NCI-H526 (cell line): ENCODE measurements at regions not wholly inside any gene's neighbourhood (a gene's known extent, or its start where the extent isn't known, plus 50 kb on each side); places are given as distances from the start of the nearest gene placed in this dataset.

ENCODE experiments used
- DNase-seq, 2 experiments: peaks; one replicate each; lab custom pipeline; 2025; lab: John Stamatoyannopoulos, UW

DNA sequence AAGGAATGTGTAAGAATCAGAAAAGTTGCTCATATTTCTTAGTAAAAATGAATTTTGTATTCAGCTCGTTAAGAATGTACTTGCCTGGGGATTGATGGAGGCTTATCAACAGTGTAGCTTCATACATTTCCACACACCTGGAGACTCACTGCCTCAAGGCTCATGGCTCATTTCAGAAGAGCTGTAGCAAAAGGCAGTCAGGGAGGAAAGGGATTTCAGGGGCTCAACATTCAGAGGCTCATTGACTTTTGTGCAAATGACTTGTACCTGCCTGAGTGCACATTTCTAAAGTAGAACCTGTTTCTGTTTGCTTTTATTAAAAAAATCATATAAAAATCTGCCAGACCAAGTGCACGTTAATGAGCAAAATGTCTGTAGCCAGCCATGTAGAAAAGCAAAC, 304.4 kb downstream of the KCNS3 start:
- DNase-seq = no peak

DNA sequence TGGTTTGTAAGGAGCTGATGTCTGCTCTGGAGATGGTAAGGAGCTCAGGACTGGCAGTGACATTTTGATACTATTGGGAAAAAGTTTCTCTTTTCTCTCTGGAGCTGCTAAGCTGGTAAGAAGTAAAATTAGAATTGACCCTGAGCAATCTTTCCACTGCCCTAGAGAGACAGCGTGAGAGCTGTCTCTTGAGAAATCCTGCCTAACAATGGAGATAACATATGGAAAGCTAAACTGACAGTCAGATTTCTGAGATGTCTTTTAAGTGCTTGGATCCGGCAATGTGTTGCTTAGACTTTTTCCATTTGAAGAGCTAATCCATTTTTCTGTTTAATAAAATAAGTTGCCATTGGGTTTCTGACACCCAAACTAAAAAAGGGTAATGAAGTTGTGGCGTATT, 302.4 kb downstream of the KCNS3 start:
- no peak for DNase-seq

DNA sequence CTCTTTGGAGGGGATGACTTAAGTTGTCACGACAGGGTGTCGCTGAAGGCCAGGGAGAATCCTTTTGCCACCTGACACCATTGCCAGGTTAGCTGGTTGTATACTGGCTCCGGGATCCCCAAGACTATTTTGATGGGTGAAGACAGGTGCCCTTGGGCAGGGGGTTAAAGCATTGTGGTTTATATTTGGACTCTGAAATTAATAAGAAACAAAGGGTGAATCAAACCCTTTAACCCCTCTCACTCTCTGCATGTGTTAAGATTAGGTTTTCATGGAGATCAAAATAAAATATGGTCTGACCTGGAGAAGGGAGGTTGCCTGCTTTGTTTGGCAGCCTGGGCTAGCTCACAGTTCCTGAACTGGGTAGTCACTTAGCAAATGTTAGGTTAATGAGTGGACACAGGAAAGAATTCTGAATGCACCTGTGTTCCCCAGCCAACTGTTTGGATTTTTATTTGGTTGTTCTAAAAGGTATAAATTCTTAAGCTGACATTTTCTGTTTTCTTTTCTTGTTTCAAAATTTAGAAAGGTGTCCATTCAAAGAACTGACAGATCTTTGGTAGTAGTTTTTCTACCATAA, 301.7 kb downstream of the KCNS3 start:
- DNase-seq = no peak

DNA sequence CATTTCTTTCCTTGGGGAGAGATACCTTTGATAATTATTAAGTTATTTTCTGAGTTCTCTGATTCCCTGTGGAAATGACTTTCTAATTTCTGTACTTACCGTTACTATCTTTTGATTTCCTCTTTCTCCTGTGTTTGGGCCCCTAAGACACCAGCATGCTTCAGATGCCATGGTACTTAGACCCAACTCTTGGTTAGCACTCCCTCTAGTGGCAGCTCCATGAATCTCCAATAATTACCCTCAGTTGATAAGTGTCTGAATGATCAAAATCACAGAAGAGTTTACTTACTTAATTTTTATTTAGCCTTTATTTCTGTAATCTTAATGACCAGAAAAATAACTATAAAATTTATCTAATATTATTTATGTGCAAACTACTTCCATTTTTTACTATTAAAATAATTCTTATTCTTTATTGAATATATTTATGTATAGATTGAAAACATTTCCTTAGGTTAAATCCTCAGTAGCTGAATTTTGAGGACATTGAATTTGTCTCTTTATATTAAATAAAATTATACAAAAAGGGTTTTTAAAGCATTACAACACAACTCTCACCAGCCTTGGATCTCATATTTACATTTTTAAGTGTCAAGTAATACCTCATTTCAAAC, 300.4 kb downstream of the KCNS3 start:
- DNase-seq = peak; percentile 0 to 58

DNA sequence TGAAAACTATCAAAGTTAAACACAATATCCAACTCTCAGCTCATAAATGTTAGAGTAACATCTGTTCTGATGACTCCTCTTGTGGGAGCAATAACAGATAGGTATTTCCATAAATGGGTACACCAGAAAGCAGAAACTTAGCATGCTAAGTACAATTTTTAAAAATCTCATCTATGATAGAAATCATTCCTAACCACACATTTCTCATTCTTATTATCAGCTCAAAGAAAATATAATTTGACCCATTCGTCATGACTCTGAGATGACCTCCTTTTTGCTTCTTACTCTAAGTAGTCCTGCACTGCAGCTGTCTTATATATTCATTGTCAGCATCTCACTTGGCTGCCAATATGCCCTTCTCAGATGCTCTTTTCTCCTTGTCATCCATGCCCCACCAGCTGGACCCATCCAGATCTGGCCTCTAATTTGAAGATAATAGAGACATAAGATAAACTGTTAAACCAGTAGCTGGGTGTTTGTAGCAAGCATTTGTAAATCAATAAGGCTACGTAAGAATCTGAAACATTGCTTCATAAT, 298.3 kb downstream of the KCNS3 start:
- DNase-seq = no peak

DNA sequence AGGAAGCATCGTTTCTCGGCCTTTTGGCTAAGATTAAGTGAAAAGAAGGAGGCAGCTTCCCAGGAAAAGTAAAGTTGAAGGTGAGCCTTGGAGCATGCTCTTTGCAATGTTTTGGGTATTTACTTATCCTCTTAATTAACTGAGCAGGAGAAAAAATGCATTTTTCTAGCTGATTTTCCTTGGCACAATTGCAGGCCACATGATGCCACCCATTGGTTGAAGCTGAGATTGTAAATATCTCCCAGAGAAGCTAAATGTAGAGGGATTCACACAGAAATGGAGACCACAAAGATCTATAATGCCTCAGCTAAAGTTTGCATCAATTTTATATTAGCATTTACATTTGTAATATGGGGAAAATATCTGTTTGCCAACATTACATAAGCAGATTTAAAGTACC, 294.1 kb downstream of the KCNS3 start:
- no peak for DNase-seq

DNA sequence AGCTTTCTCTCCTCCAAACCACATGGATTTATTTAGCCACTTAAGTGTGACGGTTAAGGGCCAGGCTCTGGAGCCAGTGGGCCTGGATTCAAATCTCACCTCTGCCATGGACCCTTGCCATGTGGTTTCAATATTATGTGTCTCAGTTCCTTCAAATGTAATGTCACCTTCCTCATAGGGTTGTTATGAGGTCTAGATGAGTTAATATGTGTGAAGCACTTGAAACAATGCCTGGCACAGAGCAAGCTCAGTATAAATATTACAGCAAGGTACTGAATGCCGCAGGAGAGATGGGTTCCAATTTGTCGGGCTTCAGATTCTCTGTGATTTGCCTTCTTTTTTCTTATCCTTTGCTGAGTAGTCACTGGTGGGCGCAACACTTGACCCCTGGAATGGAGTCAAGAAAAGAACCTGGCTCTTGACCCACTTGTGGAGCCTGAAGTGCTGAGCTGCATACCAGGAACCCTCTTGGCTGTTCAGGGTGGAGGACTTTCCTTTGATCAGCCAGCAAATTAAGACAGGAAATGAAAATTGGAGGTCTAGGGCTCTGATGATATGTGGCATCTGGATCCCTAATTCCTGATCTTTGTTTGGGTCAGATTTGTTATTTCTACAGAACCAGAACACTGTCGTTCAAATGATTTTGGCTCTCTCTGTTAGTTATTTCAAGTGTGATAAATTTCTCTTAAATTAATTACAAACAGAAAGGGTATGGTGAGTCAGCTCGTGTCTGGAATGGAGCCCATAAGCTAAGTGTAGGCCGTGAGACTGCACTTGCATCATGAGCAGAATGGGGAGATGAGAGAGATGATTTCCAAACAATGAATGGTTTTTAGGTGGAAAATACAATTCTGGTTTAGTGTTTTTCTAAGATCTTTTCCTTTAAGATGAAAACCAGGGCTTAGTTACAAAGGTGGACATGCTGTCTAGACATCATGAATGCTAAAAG, 293.0 kb downstream of the KCNS3 start:
- DNase-seq = no peak

DNA sequence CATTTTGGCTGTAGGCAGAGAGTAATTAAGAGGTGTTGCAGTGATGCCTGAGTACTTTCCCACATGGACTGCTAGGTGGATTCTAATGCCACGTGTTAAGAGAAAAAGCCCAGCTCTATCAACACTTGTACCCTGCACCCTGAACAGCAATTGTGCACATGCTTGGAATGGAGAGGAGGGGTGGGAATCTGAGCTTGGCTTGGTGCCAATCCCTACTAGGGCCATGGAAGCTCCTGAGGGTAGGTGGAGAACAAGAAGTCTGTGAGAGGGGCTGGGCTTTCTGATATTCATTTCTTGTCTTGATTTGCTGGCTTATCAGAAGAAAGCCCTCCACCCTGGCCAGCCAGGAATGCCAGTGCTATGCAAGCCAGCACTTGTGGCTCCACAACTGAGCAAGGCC, 292.2 kb downstream of the KCNS3 start:
- DNase-seq = no peak

DNA sequence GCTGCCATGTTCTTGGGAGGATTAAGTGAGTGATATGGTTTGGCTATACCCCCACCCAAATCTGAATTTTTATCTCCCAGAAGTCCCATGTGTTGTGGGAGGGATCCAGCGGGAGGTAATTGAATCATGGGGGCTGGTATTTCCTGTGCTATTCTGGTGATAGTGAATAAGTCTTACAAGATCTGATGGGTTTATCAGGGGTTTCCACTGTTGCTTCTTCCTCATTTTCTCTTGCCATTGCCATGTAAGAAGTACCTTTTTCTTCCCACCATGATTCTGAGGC, 291.4 kb downstream of the KCNS3 start:
- DNase-seq = no peak

DNA sequence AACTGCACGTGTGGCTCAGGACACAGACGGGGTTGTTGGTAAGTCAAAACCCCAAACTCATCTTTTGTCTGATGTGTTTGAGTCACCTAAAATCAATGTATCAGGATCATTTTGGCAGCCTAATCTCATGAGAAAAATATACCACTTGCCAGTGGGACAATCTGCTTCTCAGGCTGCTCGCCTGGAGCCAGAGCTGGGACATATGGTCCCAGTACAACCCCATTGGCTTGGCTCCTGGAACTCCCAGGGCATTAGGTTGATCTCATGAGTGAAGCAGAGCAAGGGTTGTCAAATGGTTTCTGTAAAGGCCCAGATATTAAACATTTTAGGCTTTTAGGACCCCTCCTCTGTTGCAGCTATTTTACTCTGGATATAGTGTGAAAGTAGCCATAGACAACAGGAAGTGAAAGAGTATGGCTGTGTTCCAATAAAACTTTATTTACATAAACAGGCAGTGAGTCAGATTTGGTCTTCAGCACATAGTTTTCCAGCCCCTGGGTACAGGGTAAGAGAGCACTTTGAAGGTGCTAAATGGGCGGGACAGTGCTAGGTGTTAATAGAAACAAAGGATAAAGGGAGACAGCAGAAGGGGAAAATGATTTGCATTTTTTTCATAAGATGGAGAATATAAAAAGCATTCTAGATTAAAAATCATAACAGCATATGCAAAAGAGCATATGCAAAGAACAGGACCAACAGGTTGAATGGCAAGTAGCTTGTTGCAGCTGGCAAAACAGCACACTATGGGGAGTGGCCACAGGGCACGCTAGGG, 290.8 kb downstream of the KCNS3 start:
- peak; percentile 76 to 81 for DNase-seq

DNA sequence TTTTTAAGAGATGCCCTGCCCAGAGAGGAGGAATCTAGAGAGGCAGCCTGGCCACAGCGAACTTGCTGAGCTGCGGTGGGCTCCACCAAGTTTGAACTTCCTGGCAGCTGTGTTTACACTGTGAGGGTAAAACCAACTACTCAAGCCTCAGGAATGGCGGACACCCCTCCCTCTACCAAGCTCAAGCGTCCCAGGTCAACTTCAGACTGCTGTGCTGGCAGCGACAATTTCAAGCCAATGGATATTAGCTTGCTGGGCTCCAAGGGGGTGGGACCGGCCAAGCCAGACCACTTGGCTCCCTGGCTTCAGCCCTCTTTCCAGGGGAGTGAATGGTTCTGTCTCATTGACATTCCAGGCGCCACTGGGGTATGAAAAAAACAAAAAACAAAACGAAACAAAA, 289.4 kb downstream of the KCNS3 start:
- no peak for DNase-seq

DNA sequence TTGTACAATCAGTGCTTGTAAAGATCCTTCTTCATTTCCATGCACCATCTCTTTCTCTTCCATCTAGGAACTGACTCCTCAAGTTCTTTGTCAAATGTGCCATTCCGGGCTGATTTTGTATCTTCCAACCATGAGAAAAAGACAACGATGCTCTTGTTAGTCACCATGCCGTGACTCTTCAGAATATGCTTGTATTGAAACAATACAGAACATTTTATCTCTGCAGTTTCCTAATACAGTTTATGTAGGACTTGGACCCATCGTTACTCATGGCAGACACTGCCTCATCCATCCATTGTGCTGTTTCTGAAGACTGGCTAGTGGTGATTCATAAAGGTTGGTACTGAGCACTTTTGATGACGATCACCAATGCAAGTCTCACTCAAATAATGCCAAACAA, 283.2 kb downstream of the KCNS3 start:
- no peak for DNase-seq

DNA sequence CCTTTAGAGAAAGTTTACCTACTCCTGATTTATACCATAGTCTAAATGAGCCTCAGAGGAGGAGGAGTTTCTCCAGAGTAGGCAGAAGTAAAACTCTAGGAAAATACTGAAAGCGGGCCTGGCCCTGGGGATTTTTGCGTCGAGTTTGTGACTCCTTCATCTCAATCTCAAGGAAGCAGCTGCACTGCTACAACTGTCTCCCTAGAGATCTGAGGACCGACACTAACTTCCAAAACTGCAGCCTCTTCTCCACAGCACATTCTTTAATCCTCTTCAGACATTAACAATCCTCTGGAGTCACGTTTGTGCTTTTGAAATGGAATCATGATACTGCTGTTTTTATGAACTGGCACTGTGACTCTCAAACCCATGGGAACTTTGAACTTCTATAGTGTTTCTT, 281.4 kb downstream of the KCNS3 start:
- no peak for DNase-seq

DNA sequence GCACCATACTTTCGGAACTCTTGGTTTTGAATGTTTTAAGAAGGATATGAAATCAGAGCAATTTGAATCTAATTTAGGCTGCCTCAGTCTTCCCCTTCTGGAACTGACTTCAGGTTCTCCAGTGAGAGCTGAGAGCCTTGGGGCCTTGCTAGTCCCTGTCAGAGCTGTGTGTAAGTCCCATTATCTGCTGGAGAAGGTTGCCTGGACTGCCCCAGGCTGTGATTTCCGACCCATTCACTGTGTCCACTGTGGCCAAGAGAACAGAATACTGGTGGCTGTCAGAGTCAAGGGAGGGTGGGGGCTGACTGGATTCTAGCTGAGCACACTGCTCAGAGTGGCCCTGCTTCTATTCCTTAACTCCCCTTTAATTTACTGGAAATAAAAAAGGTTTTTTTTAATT, 278.0 kb downstream of the KCNS3 start:
- no peak for DNase-seq

DNA sequence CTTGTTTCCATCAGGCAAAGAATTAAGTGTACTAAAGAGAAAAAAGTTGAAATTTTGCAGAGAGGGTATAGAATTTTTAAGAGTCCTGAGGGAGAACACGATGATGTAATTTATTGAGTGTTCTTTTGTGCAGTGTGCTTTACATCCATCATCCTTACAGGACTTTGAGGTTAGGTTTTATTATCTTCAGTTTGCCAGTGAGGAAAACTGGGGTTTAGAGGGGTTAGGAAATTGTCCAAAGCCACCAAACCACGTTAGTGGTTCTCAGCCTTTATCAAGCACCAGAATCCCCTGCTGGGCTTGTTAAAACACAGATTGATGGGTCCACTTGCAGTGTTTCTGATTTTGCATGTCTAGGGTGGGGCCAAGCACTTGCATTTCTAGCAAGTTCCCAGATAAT, 277.5 kb downstream of the KCNS3 start:
- DNase-seq = no peak

DNA sequence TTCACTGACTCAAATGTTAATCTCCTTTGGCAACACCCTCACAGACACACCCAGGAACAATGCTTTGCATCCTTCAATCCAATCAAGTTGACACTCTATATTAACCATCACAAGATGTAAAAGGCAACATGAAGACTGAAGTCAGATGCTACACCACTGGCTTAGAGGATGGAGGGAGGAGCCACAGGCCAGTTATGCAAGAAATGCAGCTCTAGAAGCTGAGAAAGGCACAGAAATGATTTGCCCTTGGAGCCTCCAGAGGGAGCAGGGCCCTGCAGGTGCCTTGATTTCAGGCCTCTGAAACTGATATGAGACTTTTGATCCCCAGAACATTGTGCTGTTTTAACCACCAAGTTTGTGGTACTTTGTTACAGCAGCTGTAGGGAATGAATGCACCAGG, 276.3 kb downstream of the KCNS3 start:
- DNase-seq = no peak

DNA sequence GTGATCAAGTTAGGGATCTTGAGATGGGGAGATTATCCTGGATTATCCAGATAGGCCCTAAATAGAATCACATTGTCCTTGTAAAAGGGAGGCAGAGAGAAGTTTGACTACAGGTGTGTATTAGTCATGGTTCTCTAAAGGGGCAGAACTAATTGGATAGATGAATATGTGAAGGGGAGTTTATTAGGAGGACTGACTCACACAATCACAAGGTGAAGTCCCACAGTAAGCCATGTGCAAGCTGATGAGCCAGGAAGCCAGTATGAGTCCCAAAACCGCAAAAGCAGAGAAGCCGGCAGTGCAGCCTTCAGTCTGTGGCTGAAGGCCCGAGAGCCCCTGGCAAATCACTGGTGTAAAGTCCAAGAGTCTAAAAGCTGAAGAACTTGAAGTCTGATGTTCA, 275.8 kb downstream of the KCNS3 start:
- DNase-seq = no peak

DNA sequence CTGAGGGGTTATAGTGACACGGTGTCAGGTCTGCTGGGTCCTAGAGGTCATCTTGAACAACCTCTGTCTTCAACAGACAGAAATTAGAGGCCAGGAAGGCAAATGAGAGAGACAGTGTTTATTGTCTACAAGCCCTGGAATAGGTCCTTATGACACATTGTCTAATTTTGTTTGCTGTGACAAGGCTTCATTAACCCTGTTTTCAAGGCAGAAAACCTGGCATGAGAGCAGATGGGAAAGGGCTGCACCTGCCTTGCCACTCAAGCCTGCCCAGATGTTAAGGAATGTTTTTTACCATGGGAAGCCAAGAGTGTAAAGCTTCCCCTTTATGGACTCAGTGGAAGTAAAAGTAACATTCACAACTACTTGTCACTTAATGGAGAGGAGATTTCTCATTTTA, 275.3 kb downstream of the KCNS3 start:
- DNase-seq = no peak

DNA sequence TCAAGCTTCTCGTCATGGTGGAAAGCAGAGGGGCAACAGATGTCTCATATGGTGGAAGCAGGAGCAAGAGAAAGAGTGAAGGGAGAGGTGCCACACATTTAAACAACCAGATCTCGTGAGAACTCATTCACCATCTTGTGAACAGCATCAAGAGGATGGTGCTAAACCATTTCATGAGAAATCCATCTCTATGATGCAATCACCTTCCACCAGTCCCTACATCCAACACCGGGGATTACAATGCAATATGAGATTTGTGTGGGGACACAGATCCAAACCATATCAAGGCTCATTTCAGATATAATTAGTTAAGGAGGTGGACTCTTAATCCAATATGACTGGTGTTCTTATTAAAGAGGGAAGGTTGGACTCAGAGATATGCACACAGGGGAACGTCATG, 272.8 kb downstream of the KCNS3 start:
- DNase-seq = no peak

DNA sequence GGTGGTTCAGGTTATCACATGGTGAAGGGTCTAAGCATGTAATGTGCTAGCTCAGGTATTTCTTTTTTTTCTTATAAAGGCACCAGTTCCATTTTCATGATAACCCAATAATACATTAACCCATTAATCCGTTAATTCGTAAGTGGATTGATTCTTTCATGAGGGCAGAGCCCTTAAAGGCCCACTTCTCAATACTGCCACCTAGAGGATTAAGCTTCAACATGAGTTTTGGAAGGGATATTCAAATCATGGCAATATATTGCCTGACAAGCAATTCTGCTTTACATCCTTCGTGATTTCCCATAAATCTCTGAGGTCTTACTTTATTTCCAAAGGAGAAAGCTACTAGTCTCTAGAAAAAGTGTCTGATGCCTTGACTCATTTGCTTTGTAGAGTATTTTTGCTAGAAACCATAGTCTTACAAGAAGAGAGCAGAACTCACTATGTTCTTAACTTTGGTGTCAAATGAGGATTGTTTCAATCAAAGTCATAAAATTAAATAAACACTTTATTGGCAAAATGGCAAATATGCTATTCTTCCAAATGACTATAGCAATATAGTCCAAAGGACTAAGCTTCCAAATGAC, 271.3 kb downstream of the KCNS3 start:
- peak in 1 of 2 experiments; percentile 66 for DNase-seq

DNA sequence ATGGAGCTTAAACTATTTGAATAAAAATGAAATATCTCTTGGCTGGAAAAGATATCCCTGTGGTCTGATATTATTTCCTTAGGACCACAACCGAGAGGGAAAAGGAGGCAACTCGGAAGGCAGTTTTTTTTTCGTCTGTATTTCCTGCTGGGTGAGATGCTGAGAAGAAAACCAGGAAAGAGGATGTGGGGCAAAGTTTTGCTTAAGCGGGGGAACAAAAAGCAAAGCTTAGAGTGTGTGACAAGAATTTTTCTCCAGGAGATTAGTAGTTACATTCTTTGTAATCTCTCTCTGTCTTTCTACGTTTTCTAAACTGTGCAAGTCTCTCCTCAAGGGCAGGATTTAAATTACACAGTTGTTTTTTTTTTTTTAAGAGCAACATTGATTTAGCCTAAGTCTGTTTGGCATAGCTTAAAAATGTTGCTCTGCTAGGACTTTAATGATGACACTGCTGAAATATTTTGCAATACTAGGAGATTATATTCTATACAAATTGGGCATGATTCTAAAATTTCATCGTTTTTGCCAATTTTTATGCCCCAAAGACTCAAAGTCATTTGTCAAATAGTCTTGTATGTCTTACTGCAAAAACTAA, 258.5 kb downstream of the KCNS3 start:
- no peak for DNase-seq

DNA sequence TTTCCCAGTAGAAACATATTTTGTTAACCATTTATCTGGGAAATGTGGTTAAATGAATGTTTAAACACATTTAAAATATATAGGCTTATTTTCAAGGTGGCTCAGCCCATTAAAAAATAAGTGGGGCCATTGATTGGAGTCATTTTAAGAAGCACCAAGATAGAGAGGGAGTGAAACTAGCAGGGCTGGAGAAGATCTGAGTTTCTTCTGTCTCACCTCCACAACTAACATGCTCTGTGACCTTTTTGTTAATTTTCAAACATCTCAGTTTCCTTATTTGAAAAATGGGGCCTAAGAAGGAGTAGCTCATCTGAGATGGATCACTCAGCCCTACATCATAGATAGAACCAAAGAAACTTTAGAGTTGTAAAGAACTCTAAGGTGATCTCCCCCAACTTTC, 254.8 kb downstream of the KCNS3 start:
- no peak for DNase-seq
